SJCRH30 (cell line): ENCODE measurements at regions not wholly inside any gene's neighbourhood (a gene's known extent, or its start where the extent isn't known, plus 50 kb on each side); places are given as distances from the start of the nearest gene placed in this dataset.
"Not testable (repeated sequence)": the region's sequence is repeated elsewhere in the genome, so short reads cannot be mapped to it uniquely, and the experiment has no call there.

Experiments
- DNase-seq, 2 experiments: peaks; one replicate each; pipeline ENCODE4 v3.0.0-alpha.2; 2015 to 2020
- H3K27ac ChIP-seq: fragments of 250-450 bp; sonication (Bioruptor Pico); 2 replicates; pipeline ENCODE4 v1.5.1; 2020; ENCODE audit warnings: mild to moderate bottlenecking, moderate library complexity
- H3K27me3 ChIP-seq: fragments of 250-450 bp; sonication (Bioruptor Pico); 2 replicates; pipeline ENCODE4 v1.5.1; 2020; ENCODE audit warnings: mild to moderate bottlenecking, moderate library complexity
- H3K36me3 ChIP-seq: fragments of 250-450 bp; sonication (Bioruptor Pico); 2 replicates; pipeline ENCODE4 v1.5.1; 2020; ENCODE audit warnings: mild to moderate bottlenecking, moderate library complexity
- H3K4me1 ChIP-seq: fragments of 250-450 bp; sonication (Bioruptor Pico); 2 replicates; pipeline ENCODE4 v1.5.1; 2020; ENCODE audit warnings: mild to moderate bottlenecking, moderate library complexity
- H3K4me3 ChIP-seq: fragments of 250-450 bp; sonication (Bioruptor Pico); 2 replicates; pipeline ENCODE4 v1.5.1; 2020; ENCODE audit warnings: mild to moderate bottlenecking, moderate library complexity
- H3K9me3 ChIP-seq: fragments of 250-450 bp; sonication (Bioruptor Pico); replicated peaks from 2 replicates; pipeline ENCODE4 v1.5.1; 2020; ENCODE audit warnings: mild to moderate bottlenecking, moderate library complexity

- no peak overlapping the region for H3K27ac ChIP-seq
- no peak for DNase-seq
Observed at GRCh38 chr4:60683973-60684372, 516.2 kb upstream of the ADGRL3 start.

GRCh38 chr4:60696062-60696461, 504.1 kb upstream of the ADGRL3 start:
- H3K27me3 ChIP-seq, DNase-seq, H3K9me3 ChIP-seq, H3K27ac ChIP-seq, H3K4me1 ChIP-seq, H3K36me3 ChIP-seq, H3K4me3 ChIP-seq: not testable (repeated sequence)

More at GRCh38 chr4:60683973-60684372, 516.2 kb upstream of the ADGRL3 start:
- H3K27me3 ChIP-seq, result peaks cover 3% of the 10 kb centered on the region; the same call in 1 of the 2 replicates
- H3K4me3 ChIP-seq, result no peak overlapping the region
- H3K9me3 ChIP-seq, result no peaks in the 10 kb centered on the region
- H3K36me3 ChIP-seq, result no peaks in the 10 kb centered on the region
- no peaks in the 10 kb centered on the region for H3K4me1 ChIP-seq

GRCh38 chr4:60709061-60709460, 491.1 kb upstream of the ADGRL3 start:
- Histone ChIP-seq H3K4me1 (no peaks in the 10 kb centered on the region), H3K4me3 (no peak overlapping the region), H3K9me3 (no peaks in the 10 kb centered on the region)

GRCh38 chr4:60718874-60719273, 481.3 kb upstream of the ADGRL3 start:
- H3K9me3 ChIP-seq, result no peaks in the 10 kb centered on the region
- no peak for DNase-seq
- H3K27ac ChIP-seq, result no peak overlapping the region
- no peaks in the 10 kb centered on the region for H3K4me1 ChIP-seq
- H3K27me3 ChIP-seq, result no peaks in the 10 kb centered on the region
- H3K36me3 ChIP-seq, result no peaks in the 10 kb centered on the region
- H3K4me3 ChIP-seq, result no peak overlapping the region

More at GRCh38 chr4:60709061-60709460, 491.1 kb upstream of the ADGRL3 start:
- H3K27me3 ChIP-seq, result no peaks in the 10 kb centered on the region
- DNase-seq, result no peak
- no peaks in the 10 kb centered on the region for H3K36me3 ChIP-seq
- no peak overlapping the region for H3K27ac ChIP-seq

GRCh38 chr4:60721685-60722084, 478.4 kb upstream of the ADGRL3 start:
- H3K4me3 ChIP-seq, result no peak overlapping the region
- no peak overlapping the region for H3K27ac ChIP-seq
- no peaks in the 10 kb centered on the region for H3K36me3 ChIP-seq
- no peaks in the 10 kb centered on the region for H3K9me3 ChIP-seq
- H3K27me3 ChIP-seq, result no peaks in the 10 kb centered on the region
- H3K4me1 ChIP-seq, result no peaks in the 10 kb centered on the region
- no peak for DNase-seq

GRCh38 chr4:60723796-60724195, 476.3 kb upstream of the ADGRL3 start:
- Histone ChIP-seq H3K27ac (no peak overlapping the region), H3K36me3 (no peaks in the 10 kb centered on the region), H3K9me3 (no peaks in the 10 kb centered on the region), H3K4me3 (no peak overlapping the region), H3K27me3 (no peaks in the 10 kb centered on the region), H3K4me1 (no peaks in the 10 kb centered on the region)
- no peak for DNase-seq

GRCh38 chr4:60724623-60725022, 475.5 kb upstream of the ADGRL3 start:
- Histone ChIP-seq H3K36me3 (no peaks in the 10 kb centered on the region), H3K4me3 (no peak overlapping the region), H3K9me3 (no peaks in the 10 kb centered on the region), H3K27me3 (no peaks in the 10 kb centered on the region), H3K4me1 (no peaks in the 10 kb centered on the region), H3K27ac (no peak overlapping the region)
- DNase-seq, result no peak

GRCh38 chr4:60726779-60727178, 473.3 kb upstream of the ADGRL3 start:
- Histone ChIP-seq H3K4me1 (no peaks in the 10 kb centered on the region), H3K27ac (no peak overlapping the region), H3K27me3 (no peaks in the 10 kb centered on the region), H3K4me3 (no peak overlapping the region), H3K9me3 (no peaks in the 10 kb centered on the region), H3K36me3 (no peaks in the 10 kb centered on the region)
- DNase-seq, result no peak

GRCh38 chr4:60729194-60729593, 470.9 kb upstream of the ADGRL3 start:
- Histone ChIP-seq H3K4me3 (no peak overlapping the region), H3K27ac (no peak overlapping the region), H3K27me3 (no peaks in the 10 kb centered on the region), H3K4me1 (no peaks in the 10 kb centered on the region), H3K36me3 (no peaks in the 10 kb centered on the region), H3K9me3 (no peaks in the 10 kb centered on the region)
- no peak for DNase-seq

- not testable (repeated sequence) for H3K36me3 ChIP-seq, DNase-seq, H3K27me3 ChIP-seq, H3K9me3 ChIP-seq, H3K4me3 ChIP-seq, H3K4me1 ChIP-seq, H3K27ac ChIP-seq
Observed at GRCh38 chr4:60729764-60730163, 470.4 kb upstream of the ADGRL3 start.

- Histone ChIP-seq H3K27ac (no peak overlapping the region), H3K36me3 (no peaks in the 10 kb centered on the region), H3K4me3 (no peak overlapping the region), H3K4me1 (no peaks in the 10 kb centered on the region), H3K27me3 (no peaks in the 10 kb centered on the region), H3K9me3 (no peaks in the 10 kb centered on the region)
- DNase-seq, result no peak
Observed at GRCh38 chr4:60737858-60738257, 462.3 kb upstream of the ADGRL3 start.

- Histone ChIP-seq H3K4me1 (no peaks in the 10 kb centered on the region), H3K27ac (no peak overlapping the region), H3K27me3 (no peaks in the 10 kb centered on the region), H3K9me3 (no peaks in the 10 kb centered on the region), H3K4me3 (no peak overlapping the region), H3K36me3 (no peaks in the 10 kb centered on the region)
- no peak for DNase-seq
Observed at GRCh38 chr4:60743654-60744053, 456.5 kb upstream of the ADGRL3 start.

GRCh38 chr4:60744767-60745166, 455.4 kb upstream of the ADGRL3 start:
- H3K36me3 ChIP-seq, result no peaks in the 10 kb centered on the region
- H3K9me3 ChIP-seq, result no peaks in the 10 kb centered on the region
- no peak overlapping the region for H3K4me3 ChIP-seq
- H3K4me1 ChIP-seq, result no peaks in the 10 kb centered on the region
- no peak overlapping the region for H3K27ac ChIP-seq
- DNase-seq, result no peak
- H3K27me3 ChIP-seq, result no peaks in the 10 kb centered on the region

GRCh38 chr4:60745800-60746571, 454.1 kb upstream of the ADGRL3 start:
- Histone ChIP-seq H3K36me3 (no peaks in the 10 kb centered on the region), H3K27me3 (no peaks in the 10 kb centered on the region), H3K4me1 (no peaks in the 10 kb centered on the region), H3K4me3 (no peak overlapping the region), H3K27ac (no peak overlapping the region), H3K9me3 (no peaks in the 10 kb centered on the region)
- DNase-seq, result no peak

- Histone ChIP-seq H3K36me3 (no peaks in the 10 kb centered on the region), H3K4me3 (no peak overlapping the region), H3K27me3 (no peaks in the 10 kb centered on the region), H3K27ac (no peak overlapping the region), H3K4me1 (no peaks in the 10 kb centered on the region), H3K9me3 (no peaks in the 10 kb centered on the region)
- no peak for DNase-seq
Observed at GRCh38 chr4:60750962-60751361, 449.2 kb upstream of the ADGRL3 start.
